BE2C (cell line): ENCODE measurements at regions not wholly inside any gene's neighbourhood (a gene's known extent, or its start where the extent isn't known, plus 50 kb on each side); places are given as distances from the start of the nearest gene placed in this dataset.
"Not testable (repeated sequence)": the region's sequence is repeated elsewhere in the genome, so short reads cannot be mapped to it uniquely, and the experiment has no call there.

Source experiments
- DNase-seq: peaks from one replicate; pipeline ENCODE4 v3.0.0-alpha.2; 2020
- H3K27me3 ChIP-seq: fragments of 250-450 bp; sonication (Bioruptor Pico); 2 replicates; pipeline ENCODE4 v1.5.1; 2020; ENCODE audit warnings: mild to moderate bottlenecking
- H3K36me3 ChIP-seq: fragments of 250-450 bp; sonication (Bioruptor Pico); 2 replicates; pipeline ENCODE4 v1.5.1; 2020; ENCODE audit warnings: mild to moderate bottlenecking
- H3K4me1 ChIP-seq: fragments of 250-450 bp; sonication (Bioruptor Pico); 2 replicates; pipeline ENCODE4 v1.5.1; 2020
- H3K4me3 ChIP-seq: 2 replicates; pipeline ENCODE4 v1.5.1; 2011; ENCODE audit warnings: low read depth, low read length
- H3K9me3 ChIP-seq: fragments of 250-450 bp; sonication (Bioruptor Pico); 2 replicates; pipeline ENCODE4 v1.5.1; 2020
- TF ChIP-seq, protein P1 (sequence below): IDR thresholded peaks from 2 replicates; pipeline ENCODE4 v1.5.1; 2012; ENCODE audit warnings: mild to moderate bottlenecking, low read depth, low read length

DNA sequence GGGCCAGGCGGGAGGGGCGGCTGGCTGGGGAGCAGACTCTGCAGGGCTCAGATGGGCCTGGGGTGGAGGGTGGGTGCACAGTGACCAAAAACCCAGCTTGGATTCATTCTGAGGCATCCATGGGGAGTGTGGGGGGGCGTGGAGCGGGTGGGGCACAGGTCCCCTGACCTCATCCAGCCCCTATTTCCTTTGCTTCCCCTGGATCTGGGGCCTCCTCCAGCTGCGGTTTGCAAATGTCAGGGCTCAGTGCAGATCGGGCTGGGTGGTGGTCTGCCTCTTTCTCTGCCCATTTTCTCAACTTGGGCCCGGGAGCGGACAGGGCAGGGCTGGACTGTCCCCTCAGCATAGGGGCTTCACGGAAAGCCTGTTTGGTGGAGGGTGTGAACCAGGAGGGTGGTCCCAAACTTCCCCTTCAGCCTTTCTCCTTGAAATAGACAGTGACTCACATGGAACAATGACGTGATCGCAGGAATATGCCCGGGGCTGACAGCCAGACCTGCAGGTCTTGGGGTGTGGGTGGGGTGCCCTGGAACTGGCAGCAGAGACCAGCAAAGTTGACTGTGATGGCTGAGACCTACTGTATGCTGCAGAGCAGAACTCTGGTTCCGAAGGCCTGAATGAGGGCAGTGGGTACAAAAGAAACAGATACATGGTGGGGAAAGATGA lies 72.9 kb upstream of the PODXL start:
- H3K36me3 ChIP-seq = no peaks in the 10 kb centered on the region
- no peak overlapping the region for H3K4me3 ChIP-seq
- DNase-seq = no peak

DNA sequence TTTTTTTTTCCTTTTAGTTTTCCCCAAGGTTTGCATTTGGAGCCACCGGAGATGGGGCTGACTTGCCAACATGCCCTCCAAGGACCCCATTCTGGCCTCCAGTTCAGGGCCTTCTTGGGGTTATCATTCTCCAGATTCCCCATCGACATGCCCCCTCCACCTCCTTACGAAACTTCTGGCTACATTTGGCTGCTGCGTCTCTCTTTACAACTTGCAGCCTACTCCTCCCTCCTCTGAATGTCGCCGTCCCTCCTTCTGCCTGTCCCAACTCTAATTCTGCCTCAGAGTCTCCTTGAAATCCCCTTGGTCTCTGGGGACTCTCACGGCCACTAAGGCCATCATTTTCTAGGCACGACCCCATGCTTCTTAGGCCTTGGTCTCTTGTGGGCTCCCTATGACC lies 72.2 kb upstream of the PODXL start:
- Histone ChIP-seq H3K27me3 (no peaks in the 10 kb centered on the region), H3K4me3 (no peak overlapping the region), H3K9me3 (no peaks in the 10 kb centered on the region), H3K36me3 (no peaks in the 10 kb centered on the region), H3K4me1 (no peaks in the 10 kb centered on the region)
- TF ChIP-seq, protein P1, sequence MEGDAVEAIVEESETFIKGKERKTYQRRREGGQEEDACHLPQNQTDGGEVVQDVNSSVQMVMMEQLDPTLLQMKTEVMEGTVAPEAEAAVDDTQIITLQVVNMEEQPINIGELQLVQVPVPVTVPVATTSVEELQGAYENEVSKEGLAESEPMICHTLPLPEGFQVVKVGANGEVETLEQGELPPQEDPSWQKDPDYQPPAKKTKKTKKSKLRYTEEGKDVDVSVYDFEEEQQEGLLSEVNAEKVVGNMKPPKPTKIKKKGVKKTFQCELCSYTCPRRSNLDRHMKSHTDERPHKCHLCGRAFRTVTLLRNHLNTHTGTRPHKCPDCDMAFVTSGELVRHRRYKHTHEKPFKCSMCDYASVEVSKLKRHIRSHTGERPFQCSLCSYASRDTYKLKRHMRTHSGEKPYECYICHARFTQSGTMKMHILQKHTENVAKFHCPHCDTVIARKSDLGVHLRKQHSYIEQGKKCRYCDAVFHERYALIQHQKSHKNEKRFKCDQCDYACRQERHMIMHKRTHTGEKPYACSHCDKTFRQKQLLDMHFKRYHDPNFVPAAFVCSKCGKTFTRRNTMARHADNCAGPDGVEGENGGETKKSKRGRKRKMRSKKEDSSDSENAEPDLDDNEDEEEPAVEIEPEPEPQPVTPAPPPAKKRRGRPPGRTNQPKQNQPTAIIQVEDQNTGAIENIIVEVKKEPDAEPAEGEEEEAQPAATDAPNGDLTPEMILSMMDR = no peak
- DNase-seq = no peak

More for the DNA sequence above, 72.9 kb upstream of the PODXL start:
- Histone ChIP-seq H3K4me1 (no peaks in the 10 kb centered on the region), H3K9me3 (no peaks in the 10 kb centered on the region), H3K27me3 (no peaks in the 10 kb centered on the region)
- TF ChIP-seq, protein P1 = no peak

DNA sequence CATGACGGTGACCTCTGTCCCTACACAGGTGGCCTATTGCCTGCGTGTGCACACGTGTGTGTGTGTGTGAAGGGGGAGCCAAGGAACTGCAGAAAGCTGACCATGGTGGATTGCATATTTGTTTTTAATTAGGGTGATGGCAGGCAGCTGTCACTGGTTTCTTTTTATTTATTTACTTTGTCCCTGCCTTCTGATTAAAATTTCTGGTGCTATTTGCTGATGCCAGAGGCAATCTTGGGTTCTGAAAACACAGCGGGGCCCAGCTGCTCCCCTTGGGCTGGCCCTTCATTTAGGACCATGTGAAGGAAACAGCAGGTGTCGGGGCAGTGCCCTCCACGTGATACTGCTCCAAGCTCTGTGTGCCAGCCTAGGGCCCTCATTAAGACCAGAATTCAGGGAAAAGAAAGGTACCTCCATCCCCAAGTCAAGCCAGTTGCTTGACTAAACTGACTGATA lies 71.3 kb upstream of the PODXL start:
- no peaks in the 10 kb centered on the region for H3K27me3 ChIP-seq
- no peaks in the 10 kb centered on the region for H3K4me1 ChIP-seq
- TF ChIP-seq, protein P1 = no peak
- H3K36me3 ChIP-seq = no peaks in the 10 kb centered on the region
- no peaks in the 10 kb centered on the region for H3K9me3 ChIP-seq
- H3K4me3 ChIP-seq = no peak overlapping the region
- DNase-seq = no peak

DNA sequence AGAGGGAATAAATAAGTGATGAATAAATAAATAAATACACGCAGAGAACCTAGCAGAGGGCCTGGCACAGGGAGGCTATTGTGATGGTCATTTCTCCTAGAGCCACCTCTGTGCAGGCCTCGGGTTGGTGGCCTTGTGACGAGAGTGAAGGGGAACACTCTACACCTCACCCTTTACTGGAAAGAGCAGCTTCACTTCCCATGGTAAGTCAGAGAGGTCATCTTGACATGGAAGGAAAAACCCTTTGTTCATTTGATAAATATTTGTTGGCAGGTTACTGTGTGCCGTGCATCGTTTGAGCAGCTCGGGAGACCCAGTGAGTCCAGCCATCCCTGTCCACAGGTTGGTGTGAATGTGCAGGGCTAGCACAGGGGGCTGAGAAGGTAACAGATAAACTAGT lies 70.2 kb upstream of the PODXL start:
- no peak for DNase-seq
- H3K9me3 ChIP-seq = no peaks in the 10 kb centered on the region
- no peak overlapping the region for H3K4me3 ChIP-seq
- no peaks in the 10 kb centered on the region for H3K4me1 ChIP-seq
- H3K27me3 ChIP-seq = no peaks in the 10 kb centered on the region
- TF ChIP-seq, protein P1 = no peak
- H3K36me3 ChIP-seq = no peaks in the 10 kb centered on the region

DNA sequence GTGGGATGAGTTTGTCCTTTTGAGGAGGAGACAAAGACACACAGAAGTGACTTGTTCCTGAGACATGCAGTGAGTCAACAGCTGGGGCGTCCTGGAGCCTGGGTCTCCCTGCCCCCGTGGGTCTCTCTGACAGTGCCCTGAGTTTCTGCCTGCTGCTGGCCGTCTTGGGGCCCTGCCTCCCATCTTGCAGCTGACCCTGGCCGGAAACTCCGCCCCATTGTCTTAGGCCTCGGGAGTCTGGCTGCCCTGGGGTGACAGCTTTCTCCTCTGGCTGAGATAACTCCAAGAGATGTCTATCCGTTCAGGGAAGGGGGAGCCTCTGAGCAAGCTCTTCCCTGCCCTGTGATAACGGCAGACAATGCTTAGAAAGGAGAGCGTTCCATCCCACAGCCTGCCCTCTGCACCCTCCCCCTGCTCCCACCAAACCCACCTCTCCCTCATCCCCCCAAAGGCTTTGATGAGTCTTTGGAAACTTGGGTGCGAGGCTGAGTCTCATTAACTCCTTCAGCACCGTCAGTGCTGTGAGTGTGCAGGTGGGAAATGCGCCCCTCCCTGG lies 69.5 kb upstream of the PODXL start:
- Histone ChIP-seq H3K9me3 (no peaks in the 10 kb centered on the region), H3K36me3 (no peaks in the 10 kb centered on the region), H3K4me3 (no peak overlapping the region), H3K4me1 (no peaks in the 10 kb centered on the region), H3K27me3 (no peaks in the 10 kb centered on the region)
- DNase-seq = no peak
- TF ChIP-seq, protein P1 = no peak

DNA sequence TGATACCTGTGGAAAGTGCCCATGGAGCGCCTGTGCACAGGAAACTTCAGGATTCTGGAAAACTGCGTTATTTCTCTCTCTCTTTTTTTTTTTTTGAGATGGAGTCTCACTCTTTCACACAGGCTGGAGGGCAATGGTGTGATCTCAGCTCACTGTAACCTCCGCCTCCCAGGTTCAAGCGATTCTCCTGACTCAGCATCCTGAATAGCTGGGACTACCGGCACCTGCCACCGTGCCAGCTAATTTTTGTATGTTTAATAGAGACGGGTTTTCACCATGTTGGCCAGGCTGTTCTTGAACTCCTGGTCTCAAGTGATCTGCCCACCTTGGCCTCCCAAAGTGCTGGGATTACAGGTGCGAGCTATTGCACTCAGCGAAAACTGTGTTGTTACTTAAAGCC lies 68.9 kb upstream of the PODXL start:
- DNase-seq = not testable (repeated sequence)

More for the DNA sequence above, 68.9 kb upstream of the PODXL start:
- not testable (repeated sequence) for H3K9me3 ChIP-seq, H3K4me3 ChIP-seq, H3K4me1 ChIP-seq, H3K27me3 ChIP-seq, H3K36me3 ChIP-seq
